ENCODE measurements at regions not wholly inside any gene's neighbourhood (a gene's known extent, or its start where the extent isn't known, plus 50 kb on each side); places are given as distances from the start of the nearest gene placed in this dataset.

- no peak for TF ChIP-seq CBX8 (IDR thresholded peaks at IDR 0.05)
- TF ChIP-seq CHD4 (IDR thresholded peaks at IDR 0.05; ENCODE audit: borderline replicate concordance), result no peak
- TF ChIP-seq E2F6 (IDR thresholded peaks at IDR 0.05; ENCODE audit: borderline replicate concordance, low read depth), result no peak
- no peak for TF ChIP-seq CTCF (IDR thresholded peaks at IDR 0.05)
- no peak for TF ChIP-seq TP53 (CRISPR knock-in tag; IDR thresholded peaks at IDR 0.05)
- no peak for TF ChIP-seq PBX3 (IDR thresholded peaks at IDR 0.05)
- no peak for TF ChIP-seq CEBPB (IDR thresholded peaks at IDR 0.05)
- TF ChIP-seq HDAC2 (IDR thresholded peaks at IDR 0.05), result no peak
- TF ChIP-seq REST (IDR thresholded peaks at IDR 0.05), result no peak
- TF ChIP-seq BHLHE40 (IDR thresholded peaks at IDR 0.05; ENCODE audit: low read depth, low read length), result no peak
- TF ChIP-seq EP300 (IDR thresholded peaks at IDR 0.05), result no peak
These were observed 259.2 kb downstream of the IRS1 start for GRCh38 chr2:226540204-226540994.

Measured in A549 (cell line).